ENCODE measurements at regions not wholly inside any gene's neighbourhood (a gene's known extent, or its start where the extent isn't known, plus 50 kb on each side); places are given as distances from the start of the nearest gene placed in this dataset.

- TF ChIP-seq EP300 (IDR thresholded peaks at IDR 0.05; ENCODE audit: low read depth) (no peak), POLR2AphosphoS5 (IDR thresholded peaks at IDR 0.05) (no peak)
- TF ChIP-seq, protein P1, sequence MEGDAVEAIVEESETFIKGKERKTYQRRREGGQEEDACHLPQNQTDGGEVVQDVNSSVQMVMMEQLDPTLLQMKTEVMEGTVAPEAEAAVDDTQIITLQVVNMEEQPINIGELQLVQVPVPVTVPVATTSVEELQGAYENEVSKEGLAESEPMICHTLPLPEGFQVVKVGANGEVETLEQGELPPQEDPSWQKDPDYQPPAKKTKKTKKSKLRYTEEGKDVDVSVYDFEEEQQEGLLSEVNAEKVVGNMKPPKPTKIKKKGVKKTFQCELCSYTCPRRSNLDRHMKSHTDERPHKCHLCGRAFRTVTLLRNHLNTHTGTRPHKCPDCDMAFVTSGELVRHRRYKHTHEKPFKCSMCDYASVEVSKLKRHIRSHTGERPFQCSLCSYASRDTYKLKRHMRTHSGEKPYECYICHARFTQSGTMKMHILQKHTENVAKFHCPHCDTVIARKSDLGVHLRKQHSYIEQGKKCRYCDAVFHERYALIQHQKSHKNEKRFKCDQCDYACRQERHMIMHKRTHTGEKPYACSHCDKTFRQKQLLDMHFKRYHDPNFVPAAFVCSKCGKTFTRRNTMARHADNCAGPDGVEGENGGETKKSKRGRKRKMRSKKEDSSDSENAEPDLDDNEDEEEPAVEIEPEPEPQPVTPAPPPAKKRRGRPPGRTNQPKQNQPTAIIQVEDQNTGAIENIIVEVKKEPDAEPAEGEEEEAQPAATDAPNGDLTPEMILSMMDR (IDR thresholded peaks at IDR 0.05): no peak
Observed at GRCh38 chr13:24983094-24983493, 112.8 kb upstream of the PABPC3 start.
